SKM-1 treated with dmso at 0.1 percent for 144 hours (cell line): ENCODE measurements at regions not wholly inside any gene's neighbourhood (a gene's known extent, or its start where the extent isn't known, plus 50 kb on each side); places are given as distances from the start of the nearest gene placed in this dataset.

Experiments
- DNase-seq: peaks from one replicate; lab custom pipeline; 2025; ENCODE audit not compliant: unreplicated experiment; lab: John Stamatoyannopoulos, UW

- DNase-seq = peak; percentile 33
These were observed 53.3 kb upstream of the STXBP6 start for GRCh38 chr14:25103271-25103670.

- no peak for DNase-seq
These were observed 52.8 kb upstream of the STXBP6 start for GRCh38 chr14:25102788-25103187.

- DNase-seq = no peak
These were observed 51.3 kb upstream of the STXBP6 start for GRCh38 chr14:25101276-25101675.
